ENCODE measurements at regions not wholly inside any gene's neighbourhood (a gene's known extent, or its start where the extent isn't known, plus 50 kb on each side); places are given as distances from the start of the nearest gene placed in this dataset.

GRCh38 chr7:69450456-69450855 lies 147.8 kb upstream of the AUTS2 start:
- Mint-ChIP-seq H3K27ac (no peak overlapping the region), H3K4me1 (no peaks in the 10 kb centered on the region), H3K36me3 (no peaks in the 10 kb centered on the region), H3K9me3 (no peaks in the 10 kb centered on the region), H3K4me3 (no peak overlapping the region), H3K27me3 (peaks cover 3% of the 10 kb centered on the region)
- no peak for DNase-seq (ENCODE audit: low spot score in 2 of 2)
- ATAC-seq (ENCODE audit: low read depth) = no peak

DNA sequence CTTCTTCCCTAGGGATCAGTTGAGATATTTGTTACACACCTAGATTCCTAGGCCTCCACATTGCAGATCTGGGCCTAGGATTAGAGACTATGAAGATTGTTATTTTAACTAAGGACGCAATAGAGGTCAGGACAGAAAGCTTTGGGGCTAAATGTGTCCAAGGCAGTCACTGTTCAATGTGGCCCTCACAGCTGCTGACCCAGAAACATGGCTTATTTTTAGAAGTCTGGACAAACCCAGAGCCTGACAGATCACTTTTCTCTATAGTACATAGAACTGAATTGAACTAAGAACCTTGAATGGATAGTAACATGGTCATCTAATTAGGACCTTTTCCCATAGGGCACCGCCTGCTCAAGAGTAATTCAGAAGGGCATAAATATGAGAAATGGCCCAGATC lies 146.6 kb upstream of the AUTS2 start:
- no peaks in the 10 kb centered on the region for H3K9me3 Mint-ChIP-seq
- H3K27ac Mint-ChIP-seq = no peak overlapping the region
- no peak overlapping the region for H3K4me3 Mint-ChIP-seq
- H3K4me1 Mint-ChIP-seq = no peaks in the 10 kb centered on the region
- DNase-seq (ENCODE audit: low spot score in 2 of 2) = no peak
- H3K36me3 Mint-ChIP-seq = no peaks in the 10 kb centered on the region
- no peak for ATAC-seq (ENCODE audit: low read depth)
- H3K27me3 Mint-ChIP-seq = peaks cover 5% of the 10 kb centered on the region

DNA sequence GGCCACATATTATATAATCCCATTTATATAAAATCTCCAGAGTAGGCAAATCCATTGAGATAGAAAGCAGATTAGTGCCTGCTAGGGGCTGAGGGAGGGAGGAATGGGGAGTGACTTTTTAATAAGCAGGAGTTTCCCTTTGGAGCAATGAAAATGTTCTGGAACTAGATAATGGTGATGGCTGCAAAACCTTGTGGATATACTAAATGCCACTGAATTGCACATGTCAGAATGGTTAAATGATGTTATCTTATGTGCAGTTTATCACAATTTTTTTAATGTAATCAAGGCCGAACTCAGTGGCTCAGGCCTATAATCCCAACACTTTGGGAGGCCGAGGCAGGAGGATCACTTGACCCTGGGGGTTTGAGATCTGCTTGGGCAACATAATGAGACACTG lies 145.5 kb upstream of the AUTS2 start:
- Mint-ChIP-seq H3K36me3 (no peaks in the 10 kb centered on the region), H3K4me1 (no peaks in the 10 kb centered on the region), H3K27me3 (peaks cover 3% of the 10 kb centered on the region), H3K27ac (no peak overlapping the region), H3K4me3 (no peak overlapping the region), H3K9me3 (no peaks in the 10 kb centered on the region)
- no peak for DNase-seq (ENCODE audit: low spot score in 2 of 2)
- ATAC-seq (ENCODE audit: low read depth) = no peak

GRCh38 chr7:69457595-69458504 lies 140.4 kb upstream of the AUTS2 start:
- ATAC-seq (ENCODE audit: low read depth) (no peak), DNase-seq (ENCODE audit: low spot score in 2 of 2) (no peak)
- H3K27ac Mint-ChIP-seq = no peak overlapping the region
- peaks cover 3% of the 10 kb centered on the region for H3K27me3 Mint-ChIP-seq
- no peaks in the 10 kb centered on the region for H3K4me1 Mint-ChIP-seq
- no peaks in the 10 kb centered on the region for H3K9me3 Mint-ChIP-seq
- H3K36me3 Mint-ChIP-seq = no peaks in the 10 kb centered on the region
- H3K4me3 Mint-ChIP-seq = no peak overlapping the region

DNA sequence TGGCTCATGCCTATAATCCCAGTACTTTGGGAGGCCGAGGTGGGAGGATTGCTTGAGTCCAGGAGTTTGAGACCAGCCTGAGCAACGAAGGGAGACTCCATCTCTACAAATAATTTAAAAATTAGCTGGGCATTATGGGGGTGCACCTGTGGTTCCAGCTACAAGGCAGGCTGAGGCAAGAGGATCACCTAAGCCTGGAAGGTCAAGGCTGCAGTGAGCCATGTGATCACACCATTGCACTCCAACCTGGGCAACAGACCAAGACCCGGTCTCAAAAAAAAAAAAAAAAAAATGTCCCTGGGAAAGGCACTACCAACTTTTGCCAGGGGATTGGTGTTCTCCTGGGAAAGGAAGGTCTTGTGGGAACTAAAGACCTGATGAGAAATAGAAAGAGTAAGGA lies 134.2 kb upstream of the AUTS2 start:
- Mint-ChIP-seq H3K27me3 (no peaks in the 10 kb centered on the region), H3K4me1 (no peaks in the 10 kb centered on the region), H3K4me3 (no peak overlapping the region), H3K27ac (no peak overlapping the region), H3K36me3 (no peaks in the 10 kb centered on the region), H3K9me3 (peaks cover 2% of the 10 kb centered on the region)
- ATAC-seq (ENCODE audit: low read depth) (no peak), DNase-seq (ENCODE audit: low spot score in 2 of 2) (no peak)

GRCh38 chr7:69465262-69465661 lies 133.0 kb upstream of the AUTS2 start:
- H3K27me3 Mint-ChIP-seq = no peaks in the 10 kb centered on the region
- no peak for ATAC-seq (ENCODE audit: low read depth)
- DNase-seq (ENCODE audit: low spot score in 2 of 2) = no peak
- peaks cover 8% of the 10 kb centered on the region for H3K9me3 Mint-ChIP-seq
- no peak overlapping the region for H3K4me3 Mint-ChIP-seq
- H3K4me1 Mint-ChIP-seq = no peaks in the 10 kb centered on the region
- no peaks in the 10 kb centered on the region for H3K36me3 Mint-ChIP-seq
- no peak overlapping the region for H3K27ac Mint-ChIP-seq

- H3K9me3 Mint-ChIP-seq = peaks cover 10% of the 10 kb centered on the region
- ATAC-seq (ENCODE audit: low read depth) (no peak), DNase-seq (ENCODE audit: low spot score in 2 of 2) (no peak)
- no peak overlapping the region for H3K27ac Mint-ChIP-seq
- no peaks in the 10 kb centered on the region for H3K4me1 Mint-ChIP-seq
- H3K4me3 Mint-ChIP-seq = no peak overlapping the region
- H3K27me3 Mint-ChIP-seq = no peaks in the 10 kb centered on the region
- no peaks in the 10 kb centered on the region for H3K36me3 Mint-ChIP-seq
These were observed 130.4 kb upstream of the AUTS2 start for GRCh38 chr7:69467826-69468225.

DNA sequence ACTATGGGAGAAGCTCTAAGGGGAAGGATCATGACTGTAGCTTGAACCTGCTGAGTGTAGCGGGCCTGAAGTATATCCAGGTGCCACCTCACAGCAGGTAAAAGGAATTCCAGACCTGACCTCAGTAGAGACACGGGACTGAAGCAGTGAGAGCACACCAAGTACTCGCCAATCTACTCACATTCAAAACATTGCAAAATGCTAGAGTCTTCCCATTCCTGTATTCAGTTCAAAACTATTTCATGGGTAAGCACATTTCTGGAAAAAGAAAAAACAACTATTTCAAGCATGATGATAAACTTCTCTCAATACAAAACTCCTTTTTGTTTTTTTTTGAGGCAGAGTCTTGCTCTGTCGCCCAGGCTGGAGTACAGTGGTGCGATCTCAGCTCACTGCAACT lies 121.9 kb upstream of the AUTS2 start:
- Mint-ChIP-seq H3K27ac (no peak overlapping the region), H3K36me3 (no peaks in the 10 kb centered on the region), H3K4me3 (no peak overlapping the region), H3K27me3 (no peaks in the 10 kb centered on the region), H3K9me3 (peaks cover 2% of the 10 kb centered on the region), H3K4me1 (no peaks in the 10 kb centered on the region)
- DNase-seq (ENCODE audit: low spot score in 2 of 2) (no peak), ATAC-seq (ENCODE audit: low read depth) (no peak)

- no peak overlapping the region for H3K27ac Mint-ChIP-seq
- H3K27me3 Mint-ChIP-seq = no peaks in the 10 kb centered on the region
- H3K4me3 Mint-ChIP-seq = no peak overlapping the region
- H3K9me3 Mint-ChIP-seq = no peaks in the 10 kb centered on the region
- no peak for DNase-seq (ENCODE audit: low spot score in 2 of 2)
- no peak for ATAC-seq (ENCODE audit: low read depth)
- no peaks in the 10 kb centered on the region for H3K4me1 Mint-ChIP-seq
- H3K36me3 Mint-ChIP-seq = no peaks in the 10 kb centered on the region
These were observed 115.6 kb upstream of the AUTS2 start for GRCh38 chr7:69482676-69483075.

- no peak overlapping the region for H3K27ac Mint-ChIP-seq
- peaks cover 3% of the 10 kb centered on the region for H3K4me1 Mint-ChIP-seq
- no peaks in the 10 kb centered on the region for H3K9me3 Mint-ChIP-seq
- no peak for DNase-seq (ENCODE audit: low spot score in 2 of 2)
- no peaks in the 10 kb centered on the region for H3K36me3 Mint-ChIP-seq
- no peak for ATAC-seq (ENCODE audit: low read depth)
- H3K4me3 Mint-ChIP-seq = no peak overlapping the region
- no peaks in the 10 kb centered on the region for H3K27me3 Mint-ChIP-seq
These were observed 108.7 kb upstream of the AUTS2 start for GRCh38 chr7:69489533-69489932.

- H3K4me1 Mint-ChIP-seq = peaks cover 8% of the 10 kb centered on the region
- peaks cover 10% of the 10 kb centered on the region for H3K9me3 Mint-ChIP-seq
- peaks cover 2% of the 10 kb centered on the region for H3K36me3 Mint-ChIP-seq
- no peak overlapping the region for H3K27ac Mint-ChIP-seq
- no peak for DNase-seq (ENCODE audit: low spot score in 2 of 2)
- no peak for ATAC-seq (ENCODE audit: low read depth)
- no peaks in the 10 kb centered on the region for H3K27me3 Mint-ChIP-seq
- no peak overlapping the region for H3K4me3 Mint-ChIP-seq
These were observed 99.6 kb upstream of the AUTS2 start for GRCh38 chr7:69498671-69499070.

- Mint-ChIP-seq H3K9me3 (peaks cover 10% of the 10 kb centered on the region), H3K36me3 (peaks cover 2% of the 10 kb centered on the region), H3K4me1 (no peaks in the 10 kb centered on the region), H3K4me3 (no peak overlapping the region), H3K27me3 (no peaks in the 10 kb centered on the region), H3K27ac (no peak overlapping the region)
- no peak for DNase-seq (ENCODE audit: low spot score in 2 of 2)
- ATAC-seq (ENCODE audit: low read depth) = no peak
These were observed 95.9 kb upstream of the AUTS2 start for GRCh38 chr7:69502358-69502757.

- Mint-ChIP-seq H3K4me3 (no peak overlapping the region), H3K9me3 (peaks cover 5% of the 10 kb centered on the region), H3K4me1 (no peaks in the 10 kb centered on the region), H3K27ac (no peak overlapping the region), H3K36me3 (peaks cover 2% of the 10 kb centered on the region), H3K27me3 (no peaks in the 10 kb centered on the region)
- no peak for DNase-seq (ENCODE audit: low spot score in 2 of 2)
- no peak for ATAC-seq (ENCODE audit: low read depth)
These were observed 93.4 kb upstream of the AUTS2 start for GRCh38 chr7:69504733-69505420.

GRCh38 chr7:69508736-69509135 lies 89.5 kb upstream of the AUTS2 start:
- no peak for ATAC-seq (ENCODE audit: low read depth)
- no peaks in the 10 kb centered on the region for H3K27me3 Mint-ChIP-seq
- no peaks in the 10 kb centered on the region for H3K4me1 Mint-ChIP-seq
- H3K9me3 Mint-ChIP-seq = peaks cover 3% of the 10 kb centered on the region
- H3K27ac Mint-ChIP-seq = no peak overlapping the region
- no peak for DNase-seq (ENCODE audit: low spot score in 2 of 2)
- no peak overlapping the region for H3K4me3 Mint-ChIP-seq
- H3K36me3 Mint-ChIP-seq = no peaks in the 10 kb centered on the region

GRCh38 chr7:69510114-69510513 lies 88.2 kb upstream of the AUTS2 start:
- H3K27ac Mint-ChIP-seq = no peak overlapping the region
- no peak for ATAC-seq (ENCODE audit: low read depth)
- no peaks in the 10 kb centered on the region for H3K4me1 Mint-ChIP-seq
- H3K36me3 Mint-ChIP-seq = no peaks in the 10 kb centered on the region
- H3K9me3 Mint-ChIP-seq = peaks cover 3% of the 10 kb centered on the region
- DNase-seq (ENCODE audit: low spot score in 2 of 2) = no peak
- H3K4me3 Mint-ChIP-seq = no peak overlapping the region
- H3K27me3 Mint-ChIP-seq = no peaks in the 10 kb centered on the region

All from memory B cell (primary cell).